LNCaP clone FGC (cell line): ENCODE measurements at regions not wholly inside any gene's neighbourhood (a gene's known extent, or its start where the extent isn't known, plus 50 kb on each side); places are given as distances from the start of the nearest gene placed in this dataset.

Experiments
- DNase-seq: peaks from one replicate; pipeline ENCODE4 v3.0.0-alpha.2; 2011; ENCODE audit warnings: low read depth
- H3K4me3 ChIP-seq: 2 replicates; pipeline ENCODE4 v1.5.1; 2011; ENCODE audit warnings: mild to moderate bottlenecking, low read depth, low read length, control low read depth
- CTCF ChIP-seq: IDR thresholded peaks from 2 replicates; pipeline ENCODE4 v1.5.1; 2012; ENCODE audit warnings: mild to moderate bottlenecking; ENCODE audit not compliant: control insufficient read depth, insufficient read depth; ENCODE audit errors: extremely low read depth

GRCh38 chrX:16394290-16394689 is 227.0 kb downstream of the MAGEB17 start:
- no peak for DNase-seq
- no peak overlapping the region for H3K4me3 ChIP-seq
- no peak for TF ChIP-seq CTCF

- no peak for TF ChIP-seq CTCF
- DNase-seq: no peak
- no peak overlapping the region for H3K4me3 ChIP-seq
These were observed 236.5 kb downstream of the MAGEB17 start for GRCh38 chrX:16403808-16404207.

GRCh38 chrX:16416588-16416987 is 233.4 kb upstream of the S100G start:
- H3K4me3 ChIP-seq: no peak overlapping the region
- no peak for DNase-seq
- no peak for TF ChIP-seq CTCF

- no peak overlapping the region for H3K4me3 ChIP-seq
- DNase-seq: no peak
- TF ChIP-seq CTCF: no peak
These were observed 231.3 kb upstream of the S100G start for GRCh38 chrX:16418650-16419049.

- DNase-seq: no peak
- H3K4me3 ChIP-seq: no peak overlapping the region
- no peak for TF ChIP-seq CTCF
These were observed 222.3 kb upstream of the S100G start for GRCh38 chrX:16427668-16428067.

- no peak for DNase-seq
- TF ChIP-seq CTCF: no peak
- H3K4me3 ChIP-seq: no peak overlapping the region
These were observed 220.6 kb upstream of the S100G start for GRCh38 chrX:16429406-16429805.

- TF ChIP-seq CTCF: no peak
- no peak for DNase-seq
- H3K4me3 ChIP-seq: no peak overlapping the region
These were observed 218.7 kb upstream of the S100G start for GRCh38 chrX:16431266-16431665.
